ENCODE measurements at regions not wholly inside any gene's neighbourhood (a gene's known extent, or its start where the extent isn't known, plus 50 kb on each side); places are given as distances from the start of the nearest gene placed in this dataset.
"Not testable (repeated sequence)": the region's sequence is repeated elsewhere in the genome, so short reads cannot be mapped to it uniquely, and the experiment has no call there.

DNA sequence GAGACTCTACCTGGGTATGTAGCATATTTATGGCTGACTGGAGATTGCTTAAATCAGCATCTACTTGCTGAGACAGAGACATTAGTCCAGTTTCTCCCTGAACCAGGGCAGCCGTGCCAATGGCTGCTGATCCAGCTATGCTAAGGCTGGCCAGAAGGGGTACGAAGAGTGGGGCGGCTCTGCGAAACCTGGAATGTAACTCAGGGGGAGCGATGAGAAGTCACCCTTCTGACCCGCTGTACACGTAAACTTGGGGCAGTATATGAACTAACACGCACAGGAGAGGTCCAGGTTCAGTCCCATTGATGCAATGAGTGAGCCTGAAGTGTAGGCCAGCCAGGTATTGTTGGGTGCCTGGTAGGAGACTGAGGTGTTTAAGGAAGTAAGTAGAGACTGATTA is 73.7 kb downstream of the PRR15 start:
- Histone ChIP-seq H3K4me3 (no peak overlapping the region), H3K9me3 (no peaks in the 10 kb centered on the region), H3K27ac (no peak overlapping the region), H3K36me3 (no peaks in the 10 kb centered on the region), H3K27me3 (no peaks in the 10 kb centered on the region), H3K4me1 (peaks cover 0 to 9% (median 0%) of the 10 kb centered on the region in 4 donors)
- DNase-seq, result no peak
- TF ChIP-seq, protein P1, sequence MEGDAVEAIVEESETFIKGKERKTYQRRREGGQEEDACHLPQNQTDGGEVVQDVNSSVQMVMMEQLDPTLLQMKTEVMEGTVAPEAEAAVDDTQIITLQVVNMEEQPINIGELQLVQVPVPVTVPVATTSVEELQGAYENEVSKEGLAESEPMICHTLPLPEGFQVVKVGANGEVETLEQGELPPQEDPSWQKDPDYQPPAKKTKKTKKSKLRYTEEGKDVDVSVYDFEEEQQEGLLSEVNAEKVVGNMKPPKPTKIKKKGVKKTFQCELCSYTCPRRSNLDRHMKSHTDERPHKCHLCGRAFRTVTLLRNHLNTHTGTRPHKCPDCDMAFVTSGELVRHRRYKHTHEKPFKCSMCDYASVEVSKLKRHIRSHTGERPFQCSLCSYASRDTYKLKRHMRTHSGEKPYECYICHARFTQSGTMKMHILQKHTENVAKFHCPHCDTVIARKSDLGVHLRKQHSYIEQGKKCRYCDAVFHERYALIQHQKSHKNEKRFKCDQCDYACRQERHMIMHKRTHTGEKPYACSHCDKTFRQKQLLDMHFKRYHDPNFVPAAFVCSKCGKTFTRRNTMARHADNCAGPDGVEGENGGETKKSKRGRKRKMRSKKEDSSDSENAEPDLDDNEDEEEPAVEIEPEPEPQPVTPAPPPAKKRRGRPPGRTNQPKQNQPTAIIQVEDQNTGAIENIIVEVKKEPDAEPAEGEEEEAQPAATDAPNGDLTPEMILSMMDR (IDR thresholded peaks at IDR 0.05), result no peak
- TF ChIP-seq POLR2A (IDR thresholded peaks at IDR 0.05), result no peak

DNA sequence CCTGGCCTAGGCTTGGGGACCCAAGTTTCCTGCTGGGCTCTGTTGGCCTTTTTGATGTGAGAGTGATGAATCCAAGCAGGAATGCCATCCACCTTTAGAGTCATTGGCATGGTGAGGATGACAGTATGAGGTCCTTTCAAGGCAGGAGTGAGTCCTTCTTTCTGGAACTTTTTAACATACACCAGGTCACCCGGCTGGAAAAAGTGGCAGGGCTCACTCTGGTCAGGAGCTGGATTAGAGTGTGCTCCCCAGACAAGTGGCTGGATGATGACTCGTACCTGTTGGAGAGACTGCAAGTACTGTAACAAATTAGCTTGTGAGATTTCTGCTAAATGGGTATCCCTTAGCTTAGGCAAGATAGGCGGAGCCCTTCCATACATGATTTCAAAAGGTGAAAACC is 75.2 kb downstream of the PRR15 start:
- H3K4me1 ChIP-seq, H3K27me3 ChIP-seq, H3K27ac ChIP-seq, H3K9me3 ChIP-seq, H3K36me3 ChIP-seq, DNase-seq, H3K4me3 ChIP-seq: not testable (repeated sequence)

DNA sequence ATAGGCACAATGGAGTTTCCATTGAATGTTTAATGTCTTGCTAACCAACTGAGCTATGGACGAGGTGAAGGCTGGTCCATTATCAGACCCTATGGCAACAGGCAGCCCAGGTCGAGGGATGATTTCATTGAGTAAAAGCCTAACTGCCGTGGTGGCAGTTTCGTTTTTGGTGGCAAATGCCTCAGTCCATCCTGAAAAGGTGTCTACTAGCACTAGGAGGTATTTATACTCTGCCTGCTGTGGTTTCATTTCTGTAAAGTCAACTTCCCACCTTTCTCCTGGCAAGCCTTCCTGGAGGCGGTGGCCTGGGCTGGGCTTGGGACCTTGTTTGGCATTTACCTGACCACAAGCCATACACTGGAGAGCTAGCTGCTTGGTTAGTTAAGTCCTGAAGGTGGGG is 75.8 kb downstream of the PRR15 start:
- DNase-seq, result no peak
- no peaks in the 10 kb centered on the region for H3K9me3 ChIP-seq
- no peaks in the 10 kb centered on the region for H3K36me3 ChIP-seq

DNA sequence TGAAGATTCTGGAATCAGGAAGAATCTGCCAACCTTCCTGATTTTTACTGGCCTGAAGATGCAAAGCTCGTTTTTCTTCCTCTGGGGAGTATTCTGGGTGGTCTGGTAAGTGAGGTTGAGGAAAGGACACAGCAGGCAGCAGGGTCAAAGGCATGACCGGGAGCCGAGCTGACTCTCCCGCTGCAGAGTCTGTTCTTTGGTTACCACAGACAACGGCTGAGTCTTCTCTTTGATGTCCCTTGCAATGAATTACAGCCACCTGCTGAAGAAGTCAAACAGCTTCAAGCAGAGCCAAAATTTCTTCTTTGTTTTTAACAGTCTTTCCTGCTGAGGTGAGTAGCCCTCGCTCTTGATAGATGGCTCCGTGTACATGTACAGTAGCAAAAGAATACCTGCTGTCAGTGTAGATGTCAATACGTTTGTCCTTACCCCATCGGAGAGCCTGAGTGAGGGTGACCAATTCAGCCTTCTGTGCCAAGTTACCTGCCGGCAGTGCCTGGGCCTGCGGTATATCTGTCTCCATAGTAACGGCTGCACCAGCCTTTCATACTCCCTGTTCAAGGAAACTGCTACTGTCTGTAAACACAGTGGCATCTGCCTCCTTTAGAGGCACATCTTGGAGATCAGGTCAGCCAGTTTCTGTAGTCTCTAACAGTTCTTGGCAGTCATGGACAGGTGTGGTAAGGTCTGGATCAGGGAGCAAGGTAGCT is 76.4 kb downstream of the PRR15 start:
- H3K9me3 ChIP-seq, result no peaks in the 10 kb centered on the region
- H3K4me3 ChIP-seq, result no peak overlapping the region
- TF ChIP-seq, protein P1 (IDR thresholded peaks at IDR 0.05), result no peak
- no peak for TF ChIP-seq POLR2A (IDR thresholded peaks at IDR 0.05)
- no peaks in the 10 kb centered on the region for H3K36me3 ChIP-seq
- H3K4me1 ChIP-seq, result peaks cover 0 to 6% (median 0%) of the 10 kb centered on the region in 4 donors
- DNase-seq, result no peak
- no peaks in the 10 kb centered on the region for H3K27me3 ChIP-seq
- H3K27ac ChIP-seq, result no peak overlapping the region

More for the DNA sequence above, 75.8 kb downstream of the PRR15 start:
- H3K27ac ChIP-seq, result no peak overlapping the region
- no peak overlapping the region for H3K4me3 ChIP-seq
- no peak for TF ChIP-seq POLR2A (IDR thresholded peaks at IDR 0.05)
- TF ChIP-seq, protein P1 (IDR thresholded peaks at IDR 0.05), result no peak
- H3K27me3 ChIP-seq, result no peaks in the 10 kb centered on the region
- H3K4me1 ChIP-seq, result peaks cover 0 to 9% (median 0%) of the 10 kb centered on the region in 4 donors

DNA sequence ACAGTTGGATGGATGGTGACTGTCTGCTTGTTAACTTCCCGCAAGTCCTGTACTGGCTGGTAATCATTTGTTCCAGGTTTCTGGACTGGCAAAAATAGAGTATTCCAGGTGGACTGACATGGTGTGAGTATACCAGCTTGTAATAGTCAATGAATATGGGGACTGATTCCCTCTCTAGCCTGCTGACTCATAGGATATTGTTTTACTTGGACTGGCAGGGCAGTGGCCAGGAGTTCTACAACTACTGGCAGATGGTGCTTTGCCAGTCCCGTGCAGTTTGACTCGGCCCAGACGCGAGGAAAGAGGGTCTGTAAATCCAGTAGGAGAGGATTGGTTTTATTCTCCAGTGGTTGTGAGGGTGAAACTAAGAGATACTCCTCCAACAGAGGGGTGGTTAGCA is 78.0 kb downstream of the PRR15 start:
- Histone ChIP-seq H3K27me3 (no peaks in the 10 kb centered on the region), H3K9me3 (no peaks in the 10 kb centered on the region), H3K36me3 (no peaks in the 10 kb centered on the region), H3K4me3 (no peak overlapping the region), H3K4me1 (no peaks in the 10 kb centered on the region), H3K27ac (no peak overlapping the region)
- TF ChIP-seq POLR2A (IDR thresholded peaks at IDR 0.05), result no peak
- TF ChIP-seq, protein P1 (IDR thresholded peaks at IDR 0.05), result no peak
- no peak for DNase-seq

DNA sequence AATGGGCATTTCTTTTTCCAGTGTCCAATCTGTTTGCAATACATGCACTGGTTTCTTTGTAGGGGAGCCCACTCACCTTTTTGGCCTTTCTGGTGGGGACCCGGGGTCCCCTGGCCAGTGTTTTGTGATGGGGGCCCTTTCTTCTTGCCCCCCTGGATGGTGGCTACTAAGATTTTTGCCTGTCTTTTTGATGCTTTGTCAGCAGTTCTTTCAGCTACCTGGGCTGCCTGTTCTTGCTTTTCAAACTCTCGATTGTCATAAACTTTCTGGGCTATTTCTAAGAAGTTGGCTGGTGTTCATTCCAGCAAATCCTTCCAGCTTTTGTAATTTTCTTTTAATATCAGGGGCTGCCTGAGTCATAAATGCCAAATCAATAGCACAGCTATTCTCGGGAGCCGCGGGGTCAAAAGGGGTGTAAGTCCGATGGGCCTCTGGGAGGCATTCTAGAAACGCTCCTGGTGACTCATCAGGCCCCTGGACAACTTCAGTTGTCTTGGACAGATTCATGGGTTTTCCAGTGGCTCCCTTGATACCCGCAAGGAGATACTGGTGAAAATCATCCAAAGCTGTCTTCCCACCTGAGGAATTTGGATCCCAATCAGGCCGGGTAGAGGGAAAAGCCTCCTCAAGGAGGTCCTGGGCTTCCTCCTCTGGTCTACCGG is 79.0 kb downstream of the PRR15 start:
- TF ChIP-seq, protein P1 (IDR thresholded peaks at IDR 0.05), result no peak
- no peak for TF ChIP-seq POLR2A (IDR thresholded peaks at IDR 0.05)
- no peaks in the 10 kb centered on the region for H3K36me3 ChIP-seq
- H3K27me3 ChIP-seq, result no peaks in the 10 kb centered on the region
- no peak overlapping the region for H3K4me3 ChIP-seq
- no peak overlapping the region for H3K27ac ChIP-seq
- H3K9me3 ChIP-seq, result no peaks in the 10 kb centered on the region
- no peak for DNase-seq
- no peaks in the 10 kb centered on the region for H3K4me1 ChIP-seq

DNA sequence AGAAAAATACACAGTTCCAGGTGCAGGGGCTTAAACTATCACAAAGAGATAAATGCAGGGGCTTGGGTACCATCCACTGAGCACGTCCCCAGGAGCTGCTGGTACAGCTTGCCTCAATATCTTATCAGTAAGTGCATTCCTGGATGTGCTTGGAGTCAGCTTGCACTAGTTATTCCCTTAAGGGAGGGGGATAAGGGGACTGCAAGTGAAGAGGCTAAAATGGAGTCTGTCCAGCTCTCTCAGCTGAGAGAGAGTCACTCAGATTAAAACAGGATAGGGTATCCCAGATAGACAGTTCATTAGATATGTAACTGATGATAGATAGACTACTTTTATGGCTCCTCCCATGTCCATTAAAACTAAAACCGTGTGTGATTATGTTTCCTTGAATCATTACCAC is 82.5 kb downstream of the PRR15 start:
- not testable (repeated sequence) for H3K4me3 ChIP-seq, DNase-seq, H3K27ac ChIP-seq, H3K9me3 ChIP-seq, H3K4me1 ChIP-seq, H3K36me3 ChIP-seq, H3K27me3 ChIP-seq

Data from Peyer's patch (tissue), 4 donors.